ENCODE measurements at regions not wholly inside any gene's neighbourhood (a gene's known extent, or its start where the extent isn't known, plus 50 kb on each side); places are given as distances from the start of the nearest gene placed in this dataset.
"Not testable (repeated sequence)": the region's sequence is repeated elsewhere in the genome, so short reads cannot be mapped to it uniquely, and the experiment has no call there.

DNA sequence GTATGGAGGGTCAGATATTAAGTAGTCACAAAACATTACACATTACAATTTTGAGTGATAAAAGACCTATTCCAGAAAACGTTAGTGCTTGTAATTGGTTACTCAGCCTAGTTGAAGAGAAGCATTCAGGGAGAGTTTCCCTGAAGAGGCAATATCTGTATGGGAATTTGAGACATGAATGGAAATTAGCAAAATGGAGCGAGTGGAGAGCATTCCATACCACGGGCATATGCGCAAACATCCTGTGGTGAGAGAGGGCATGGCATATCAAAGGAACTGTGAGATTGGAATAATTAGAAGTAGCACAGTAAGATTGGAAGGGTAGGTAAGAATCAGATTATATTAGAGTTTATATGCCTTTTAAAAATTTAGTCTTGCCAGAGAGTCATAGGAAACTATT is 867.9 kb downstream of the PRIM2 start:
- DNase-seq; H3K9me3 ChIP-seq (ENCODE audit: control insufficient read depth, low read depth, low read length); H3K27me3 ChIP-seq (ENCODE audit: control insufficient read depth, insufficient read depth, low read length); H3K4me1 ChIP-seq (ENCODE audit: control insufficient read depth, insufficient read depth, low read length); H3K4me3 ChIP-seq (ENCODE audit: low read length); H3K36me3 ChIP-seq (ENCODE audit: control insufficient read depth, insufficient read depth, low read length); H3K27ac ChIP-seq (ENCODE audit: low read length): not testable (repeated sequence)
- WGBS (ENCODE audit: insufficient coverage, low lambda C conversion rate) = 90% methylated on average over 3 of the region's 4 CpGs

DNA sequence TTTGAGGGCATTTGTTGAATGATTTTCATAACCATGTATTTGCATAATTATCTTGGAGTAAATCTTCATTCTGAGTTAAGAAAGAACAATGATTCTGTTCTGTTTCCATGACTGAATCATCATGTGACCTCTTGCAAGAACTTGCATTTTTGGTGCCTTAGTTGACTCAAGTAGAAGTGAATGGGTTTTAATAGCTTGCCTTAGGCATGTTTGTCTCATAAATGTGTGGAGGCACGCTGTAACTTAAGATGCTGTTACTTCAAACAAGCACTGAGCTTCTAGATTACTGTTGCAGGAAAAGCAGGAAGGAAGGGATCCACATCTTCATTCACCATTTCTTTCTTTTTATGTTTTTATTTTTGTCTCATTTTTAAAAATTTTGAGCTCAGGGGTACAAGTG is 875.8 kb downstream of the PRIM2 start:
- H3K36me3 ChIP-seq (ENCODE audit: control insufficient read depth, insufficient read depth, low read length); H3K4me1 ChIP-seq (ENCODE audit: control insufficient read depth, insufficient read depth, low read length); H3K9me3 ChIP-seq (ENCODE audit: control insufficient read depth, low read depth, low read length); DNase-seq; H3K27ac ChIP-seq (ENCODE audit: low read length); H3K4me3 ChIP-seq (ENCODE audit: low read length); H3K27me3 ChIP-seq (ENCODE audit: control insufficient read depth, insufficient read depth, low read length): not testable (repeated sequence)
- 83% methylated on average over 1 of the region's 1 CpG for WGBS (ENCODE audit: insufficient coverage, low lambda C conversion rate)

DNA sequence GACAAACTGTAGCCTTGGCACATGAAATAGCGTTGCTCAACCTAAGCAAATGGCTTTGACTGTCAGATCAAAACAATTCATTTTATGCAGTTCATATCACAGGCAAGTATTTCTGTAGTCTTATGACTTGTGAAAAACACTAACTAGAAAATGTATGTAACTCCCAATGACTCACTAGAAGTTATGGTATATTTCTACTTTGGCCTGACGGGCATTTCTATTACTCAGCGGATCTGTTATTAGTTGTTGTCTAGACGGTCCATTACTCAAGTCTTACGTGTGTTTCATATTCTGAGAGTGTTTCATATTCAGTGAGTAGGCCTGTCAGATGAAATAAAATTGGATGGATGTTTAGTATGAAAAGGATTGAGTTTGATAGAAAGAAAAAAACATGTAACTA is 880.9 kb downstream of the PRIM2 start:
- 100% methylated on average over 4 of the region's 5 CpGs for WGBS (ENCODE audit: insufficient coverage, low lambda C conversion rate)
- no peak for DNase-seq
- Histone ChIP-seq H3K36me3 (ENCODE audit: control insufficient read depth, insufficient read depth, low read length) (no peaks in the 10 kb centered on the region), H3K9me3 (ENCODE audit: control insufficient read depth, low read depth, low read length) (no peaks in the 10 kb centered on the region), H3K27me3 (ENCODE audit: control insufficient read depth, insufficient read depth, low read length) (no peaks in the 10 kb centered on the region), H3K27ac (ENCODE audit: low read length) (no peak overlapping the region), H3K4me3 (ENCODE audit: low read length) (no peak overlapping the region), H3K4me1 (ENCODE audit: control insufficient read depth, insufficient read depth, low read length) (no peaks in the 10 kb centered on the region)

DNA sequence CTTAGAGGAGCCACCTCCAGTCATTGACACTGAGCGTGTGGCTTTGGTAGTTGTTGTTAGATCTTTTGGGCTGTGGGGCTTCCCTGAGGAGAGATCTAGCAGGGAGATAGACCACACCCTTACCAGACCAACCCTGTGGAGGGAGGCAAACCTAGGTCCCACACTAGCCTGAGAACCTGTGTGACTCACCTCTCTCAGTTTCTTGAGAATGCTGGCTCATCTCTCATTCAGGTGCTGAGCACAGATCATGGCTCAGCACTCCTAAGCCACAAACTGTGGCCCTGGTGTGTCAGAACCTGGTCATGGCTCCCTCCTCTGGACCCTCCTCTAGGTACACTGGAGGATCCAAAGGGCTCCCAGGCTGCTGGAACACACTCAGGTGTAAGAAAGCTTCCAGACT is 919.7 kb downstream of the PRIM2 start:
- no CpG with 5 or more reads among the region's 1 CpG for WGBS (ENCODE audit: insufficient coverage, low lambda C conversion rate)
- not testable (repeated sequence) for DNase-seq; H3K4me3 ChIP-seq (ENCODE audit: low read length); H3K9me3 ChIP-seq (ENCODE audit: control insufficient read depth, low read depth, low read length); H3K27ac ChIP-seq (ENCODE audit: low read length); H3K4me1 ChIP-seq (ENCODE audit: control insufficient read depth, insufficient read depth, low read length); H3K27me3 ChIP-seq (ENCODE audit: control insufficient read depth, insufficient read depth, low read length); H3K36me3 ChIP-seq (ENCODE audit: control insufficient read depth, insufficient read depth, low read length)

DNA sequence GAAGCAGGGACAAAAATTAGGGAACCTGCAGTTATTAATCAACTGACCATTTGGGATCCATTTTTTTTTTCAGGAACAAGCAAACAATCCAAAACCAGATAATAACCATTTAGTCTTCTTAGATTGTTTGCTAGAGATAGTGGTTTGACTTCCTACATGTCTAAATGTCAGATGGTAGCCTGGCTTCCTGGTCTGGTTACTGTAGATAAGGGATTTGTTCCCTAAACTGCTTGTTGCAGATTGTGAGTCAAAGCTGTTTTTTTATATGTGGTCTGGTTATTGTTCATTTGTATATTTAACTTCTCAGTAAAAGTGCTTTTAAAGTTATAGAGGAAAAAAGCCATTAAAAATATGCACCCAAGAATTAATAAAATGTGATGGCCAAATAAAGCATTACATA is 921.0 kb downstream of the PRIM2 start:
- not testable (repeated sequence) for H3K36me3 ChIP-seq (ENCODE audit: control insufficient read depth, insufficient read depth, low read length); DNase-seq; H3K27ac ChIP-seq (ENCODE audit: low read length)

DNA sequence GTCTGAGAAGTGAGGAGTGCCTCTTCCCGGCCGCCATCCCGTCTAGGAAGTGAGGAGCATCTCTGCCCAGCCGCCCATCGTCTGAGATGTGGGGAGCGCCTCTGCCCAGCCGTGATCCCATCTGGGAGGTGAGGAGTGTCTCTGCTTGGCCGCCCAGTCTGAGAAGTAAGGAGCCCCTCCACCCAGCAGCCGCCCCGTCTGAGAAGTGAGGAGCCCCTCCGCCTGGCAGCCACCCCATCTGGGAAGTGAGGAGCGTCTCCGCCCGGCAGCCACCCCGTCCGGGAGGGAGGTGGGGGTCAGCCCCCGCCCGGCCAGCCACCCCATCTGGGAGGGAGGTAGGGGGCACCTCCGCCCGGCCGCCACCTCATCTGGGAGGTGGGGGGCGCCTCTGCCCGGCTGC is 940.2 kb downstream of the PRIM2 start:
- not testable (repeated sequence) for DNase-seq; H3K9me3 ChIP-seq (ENCODE audit: control insufficient read depth, low read depth, low read length); H3K27ac ChIP-seq (ENCODE audit: low read length); H3K4me1 ChIP-seq (ENCODE audit: control insufficient read depth, insufficient read depth, low read length); H3K36me3 ChIP-seq (ENCODE audit: control insufficient read depth, insufficient read depth, low read length); H3K4me3 ChIP-seq (ENCODE audit: low read length); H3K27me3 ChIP-seq (ENCODE audit: control insufficient read depth, insufficient read depth, low read length)
- WGBS (ENCODE audit: insufficient coverage, low lambda C conversion rate) = no CpG with 5 or more reads among the region's 23 CpGs

More for the DNA sequence above, 921.0 kb downstream of the PRIM2 start:
- not testable (repeated sequence) for H3K9me3 ChIP-seq (ENCODE audit: control insufficient read depth, low read depth, low read length); H3K27me3 ChIP-seq (ENCODE audit: control insufficient read depth, insufficient read depth, low read length); H3K4me3 ChIP-seq (ENCODE audit: low read length); H3K4me1 ChIP-seq (ENCODE audit: control insufficient read depth, insufficient read depth, low read length)

- no peaks in the 10 kb centered on the region for H3K36me3 ChIP-seq (ENCODE audit: control insufficient read depth, insufficient read depth, low read length)
These were observed 972.7 kb downstream of the PRIM2 start for GRCh38 chr6:58290177-58290576.

GRCh38 chr6:58291319-58291718 is 973.9 kb downstream of the PRIM2 start:
- no CpG with 5 or more reads among the region's 1 CpG for WGBS (ENCODE audit: insufficient coverage, low lambda C conversion rate)

More at GRCh38 chr6:58290177-58290576, 972.7 kb downstream of the PRIM2 start:
- no peak overlapping the region for H3K27ac ChIP-seq (ENCODE audit: low read length)
- no peaks in the 10 kb centered on the region for H3K4me1 ChIP-seq (ENCODE audit: control insufficient read depth, insufficient read depth, low read length)
- DNase-seq = no peak
- H3K4me3 ChIP-seq (ENCODE audit: low read length) = no peak overlapping the region
- peaks cover 4% of the 10 kb centered on the region for H3K9me3 ChIP-seq (ENCODE audit: control insufficient read depth, low read depth, low read length)
- no peaks in the 10 kb centered on the region for H3K27me3 ChIP-seq (ENCODE audit: control insufficient read depth, insufficient read depth, low read length)

GRCh38 chr6:58307901-58308300 is 990.5 kb downstream of the PRIM2 start:
- H3K4me3 ChIP-seq (ENCODE audit: low read length); DNase-seq; H3K4me1 ChIP-seq (ENCODE audit: control insufficient read depth, insufficient read depth, low read length); H3K36me3 ChIP-seq (ENCODE audit: control insufficient read depth, insufficient read depth, low read length); H3K27me3 ChIP-seq (ENCODE audit: control insufficient read depth, insufficient read depth, low read length); H3K27ac ChIP-seq (ENCODE audit: low read length); H3K9me3 ChIP-seq (ENCODE audit: control insufficient read depth, low read depth, low read length): not testable (repeated sequence)

More at GRCh38 chr6:58291319-58291718, 973.9 kb downstream of the PRIM2 start:
- H3K4me1 ChIP-seq (ENCODE audit: control insufficient read depth, insufficient read depth, low read length); H3K4me3 ChIP-seq (ENCODE audit: low read length); H3K9me3 ChIP-seq (ENCODE audit: control insufficient read depth, low read depth, low read length); H3K36me3 ChIP-seq (ENCODE audit: control insufficient read depth, insufficient read depth, low read length); DNase-seq; H3K27ac ChIP-seq (ENCODE audit: low read length); H3K27me3 ChIP-seq (ENCODE audit: control insufficient read depth, insufficient read depth, low read length): not testable (repeated sequence)

GRCh38 chr6:58332108-58332507 is 1014.7 kb downstream of the PRIM2 start:
- DNase-seq; H3K27ac ChIP-seq (ENCODE audit: low read length); H3K9me3 ChIP-seq (ENCODE audit: control insufficient read depth, low read depth, low read length); H3K4me1 ChIP-seq (ENCODE audit: control insufficient read depth, insufficient read depth, low read length); H3K4me3 ChIP-seq (ENCODE audit: low read length); H3K36me3 ChIP-seq (ENCODE audit: control insufficient read depth, insufficient read depth, low read length); H3K27me3 ChIP-seq (ENCODE audit: control insufficient read depth, insufficient read depth, low read length): not testable (repeated sequence)

DNA sequence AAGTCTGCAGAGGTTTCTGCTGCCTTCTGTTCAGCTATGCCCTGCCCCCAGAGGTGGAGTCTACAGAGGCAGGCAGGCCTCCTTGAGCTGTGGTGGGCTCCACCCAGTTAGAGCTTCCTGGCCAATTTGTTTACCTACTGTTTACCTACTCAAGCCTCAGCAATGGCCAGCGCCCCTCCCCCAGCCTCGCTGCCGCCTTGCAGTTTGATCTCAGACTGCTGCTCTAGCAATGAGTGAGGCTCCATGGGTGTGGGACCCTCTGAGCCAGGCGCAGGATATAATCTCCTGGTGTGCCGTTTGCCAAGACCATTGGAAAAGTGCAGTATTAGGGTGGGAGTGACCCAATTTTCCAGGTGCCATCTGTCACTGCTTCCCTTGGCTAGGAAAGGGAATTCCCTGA is 1024.9 kb downstream of the PRIM2 start:
- H3K4me1 ChIP-seq (ENCODE audit: control insufficient read depth, insufficient read depth, low read length); H3K4me3 ChIP-seq (ENCODE audit: low read length); H3K27ac ChIP-seq (ENCODE audit: low read length); H3K9me3 ChIP-seq (ENCODE audit: control insufficient read depth, low read depth, low read length); H3K27me3 ChIP-seq (ENCODE audit: control insufficient read depth, insufficient read depth, low read length); H3K36me3 ChIP-seq (ENCODE audit: control insufficient read depth, insufficient read depth, low read length); DNase-seq: not testable (repeated sequence)
- WGBS (ENCODE audit: insufficient coverage, low lambda C conversion rate) = no CpG with 5 or more reads among the region's 5 CpGs

GRCh38 chr6:58347534-58347933 is 1030.1 kb downstream of the PRIM2 start:
- H3K4me3 ChIP-seq (ENCODE audit: low read length); H3K36me3 ChIP-seq (ENCODE audit: control insufficient read depth, insufficient read depth, low read length); H3K4me1 ChIP-seq (ENCODE audit: control insufficient read depth, insufficient read depth, low read length); DNase-seq; H3K27ac ChIP-seq (ENCODE audit: low read length); H3K9me3 ChIP-seq (ENCODE audit: control insufficient read depth, low read depth, low read length); H3K27me3 ChIP-seq (ENCODE audit: control insufficient read depth, insufficient read depth, low read length): not testable (repeated sequence)
- WGBS (ENCODE audit: insufficient coverage, low lambda C conversion rate) = 100% methylated on average over 1 of the region's 2 CpGs
